ENCODE measurements at regions not wholly inside any gene's neighbourhood (a gene's known extent, or its start where the extent isn't known, plus 50 kb on each side); places are given as distances from the start of the nearest gene placed in this dataset.

DNA sequence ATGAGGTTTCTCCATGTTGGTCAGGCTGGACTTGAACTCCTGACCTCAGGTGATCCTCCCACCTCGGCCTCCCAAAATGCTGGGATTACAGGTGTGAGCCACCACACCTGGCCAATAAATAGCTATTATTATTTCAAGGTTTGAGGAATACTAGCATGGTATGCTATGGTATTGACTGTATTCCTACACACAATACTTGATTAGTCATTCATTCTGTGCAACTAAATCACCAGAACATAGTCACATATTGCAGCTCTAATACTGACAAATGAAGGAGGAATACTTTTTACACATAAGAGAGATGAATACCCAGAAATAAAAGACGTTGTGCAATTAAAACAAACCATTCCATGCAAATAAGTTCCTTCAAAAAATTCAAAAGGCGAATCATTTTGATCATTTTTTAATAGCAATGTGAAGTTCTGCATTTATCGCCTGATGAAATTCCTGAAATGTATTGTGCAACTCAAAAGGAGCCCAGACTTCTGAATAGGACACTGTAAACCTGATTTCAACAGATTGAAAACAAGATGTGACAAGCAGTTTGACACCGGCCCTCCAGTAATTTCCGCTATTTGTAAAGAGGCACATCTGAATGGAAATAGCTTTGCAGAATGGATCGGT lies 687.4 kb upstream of the SEMA6A start:
- Histone ChIP-seq H3K4me3 (ENCODE audit: low read length) (no peak overlapping the region), H3K9ac (ENCODE audit: low read depth, low read length) (no peak overlapping the region), H3K9me3 (replicated peaks; ENCODE audit: low read length) (no peaks in the 10 kb centered on the region), H3K36me3 (ENCODE audit: insufficient read depth, low read length) (no peaks in the 10 kb centered on the region), H3K4me1 (ENCODE audit: control insufficient read depth, insufficient read depth, low read length) (no peaks in the 10 kb centered on the region), H3K27me3 (ENCODE audit: control insufficient read depth, insufficient read depth, low read length) (no peaks in the 10 kb centered on the region), H3K4me2 (ENCODE audit: low read length) (no peak overlapping the region)

DNA sequence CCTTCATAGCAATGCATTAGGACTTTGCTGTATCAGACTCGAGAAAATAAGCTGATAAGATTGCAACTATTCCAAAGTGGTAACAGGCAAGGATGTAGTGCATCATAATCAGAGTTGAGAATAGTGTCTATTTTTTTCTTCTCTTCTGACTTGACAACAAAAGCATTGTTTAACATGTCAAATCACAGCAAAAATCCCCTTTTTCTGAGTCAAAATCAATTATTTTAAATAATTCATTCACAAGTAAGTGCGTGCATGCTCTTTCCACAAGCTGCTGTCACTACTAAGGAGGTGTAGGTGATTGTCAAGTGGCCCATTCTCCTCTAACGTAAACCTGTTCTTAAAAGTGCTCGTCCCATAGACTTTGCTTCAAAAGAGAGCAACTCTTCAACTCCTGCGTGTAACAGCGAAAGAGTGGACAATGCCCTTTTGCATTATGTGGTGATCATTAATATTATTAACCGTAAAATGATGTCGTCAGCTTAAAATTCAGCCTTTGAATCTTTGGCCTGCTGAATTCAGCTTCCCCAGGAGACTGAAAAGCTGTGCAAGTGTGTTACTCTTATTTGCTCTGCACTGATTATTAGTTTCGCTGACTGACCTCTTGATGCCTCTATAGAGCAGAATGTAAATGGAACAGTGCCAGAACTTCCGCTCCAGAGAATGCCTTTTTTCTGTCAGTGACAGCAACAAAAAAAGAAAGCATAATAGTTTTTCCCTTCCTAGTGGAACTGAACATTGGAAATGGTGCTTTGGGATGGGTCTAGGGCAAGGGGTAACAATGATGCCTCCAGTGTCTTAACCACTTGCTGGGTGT lies 680.8 kb upstream of the SEMA6A start:
- H3K9me3 ChIP-seq (replicated peaks; ENCODE audit: low read length) = no peaks in the 10 kb centered on the region
- no peak overlapping the region for H3K4me2 ChIP-seq (ENCODE audit: low read length)
- no peak overlapping the region for H3K4me3 ChIP-seq (ENCODE audit: low read length)
- H3K4me1 ChIP-seq (ENCODE audit: control insufficient read depth, insufficient read depth, low read length) = no peaks in the 10 kb centered on the region
- H3K36me3 ChIP-seq (ENCODE audit: insufficient read depth, low read length) = no peaks in the 10 kb centered on the region
- no peaks in the 10 kb centered on the region for H3K27me3 ChIP-seq (ENCODE audit: control insufficient read depth, insufficient read depth, low read length)
- H3K9ac ChIP-seq (ENCODE audit: low read depth, low read length) = no peak overlapping the region

GRCh38 chr5:117252566-117252965 lies 677.9 kb upstream of the SEMA6A start:
- H3K4me2 ChIP-seq (ENCODE audit: low read length) = no peak overlapping the region
- no peaks in the 10 kb centered on the region for H3K4me1 ChIP-seq (ENCODE audit: control insufficient read depth, insufficient read depth, low read length)
- H3K9ac ChIP-seq (ENCODE audit: low read depth, low read length) = no peak overlapping the region
- no peaks in the 10 kb centered on the region for H3K36me3 ChIP-seq (ENCODE audit: insufficient read depth, low read length)
- H3K9me3 ChIP-seq (replicated peaks; ENCODE audit: low read length) = no peaks in the 10 kb centered on the region
- no peak overlapping the region for H3K4me3 ChIP-seq (ENCODE audit: low read length)
- no peaks in the 10 kb centered on the region for H3K27me3 ChIP-seq (ENCODE audit: control insufficient read depth, insufficient read depth, low read length)

- no peaks in the 10 kb centered on the region for H3K4me1 ChIP-seq (ENCODE audit: control insufficient read depth, insufficient read depth, low read length)
- H3K4me3 ChIP-seq (ENCODE audit: low read length) = no peak overlapping the region
- no peaks in the 10 kb centered on the region for H3K9me3 ChIP-seq (replicated peaks; ENCODE audit: low read length)
- no peaks in the 10 kb centered on the region for H3K36me3 ChIP-seq (ENCODE audit: insufficient read depth, low read length)
- no peak overlapping the region for H3K4me2 ChIP-seq (ENCODE audit: low read length)
- no peak overlapping the region for H3K9ac ChIP-seq (ENCODE audit: low read depth, low read length)
- no peaks in the 10 kb centered on the region for H3K27me3 ChIP-seq (ENCODE audit: control insufficient read depth, insufficient read depth, low read length)
Measured at GRCh38 chr5:117249086-117249815, 674.6 kb upstream of the SEMA6A start.

DNA sequence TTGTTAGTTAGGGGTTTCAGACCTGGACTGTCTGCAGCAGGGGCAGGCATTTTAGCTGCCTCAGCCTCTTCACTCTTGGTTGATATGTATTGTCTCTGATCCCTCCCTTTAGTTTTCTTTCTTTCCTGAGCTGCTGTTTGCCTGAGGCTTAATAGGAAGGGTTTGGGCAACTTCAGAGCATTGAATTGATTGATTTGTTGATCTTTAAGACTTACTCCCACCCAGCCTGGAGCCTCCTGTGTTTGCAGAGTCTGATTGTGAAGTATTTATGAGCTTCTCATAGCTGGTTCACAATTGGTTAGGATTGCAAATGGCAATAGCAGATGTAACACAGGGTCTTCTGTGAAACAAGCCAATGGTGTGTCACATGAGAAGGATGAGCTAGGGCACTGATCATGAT lies 671.8 kb upstream of the SEMA6A start:
- H3K36me3 ChIP-seq (ENCODE audit: insufficient read depth, low read length) = no peaks in the 10 kb centered on the region
- H3K4me3 ChIP-seq (ENCODE audit: low read length) = no peak overlapping the region
- H3K4me1 ChIP-seq (ENCODE audit: control insufficient read depth, insufficient read depth, low read length) = no peaks in the 10 kb centered on the region
- H3K4me2 ChIP-seq (ENCODE audit: low read length) = no peak overlapping the region
- no peaks in the 10 kb centered on the region for H3K9me3 ChIP-seq (replicated peaks; ENCODE audit: low read length)
- no peaks in the 10 kb centered on the region for H3K27me3 ChIP-seq (ENCODE audit: control insufficient read depth, insufficient read depth, low read length)
- H3K9ac ChIP-seq (ENCODE audit: low read depth, low read length) = no peak overlapping the region

DNA sequence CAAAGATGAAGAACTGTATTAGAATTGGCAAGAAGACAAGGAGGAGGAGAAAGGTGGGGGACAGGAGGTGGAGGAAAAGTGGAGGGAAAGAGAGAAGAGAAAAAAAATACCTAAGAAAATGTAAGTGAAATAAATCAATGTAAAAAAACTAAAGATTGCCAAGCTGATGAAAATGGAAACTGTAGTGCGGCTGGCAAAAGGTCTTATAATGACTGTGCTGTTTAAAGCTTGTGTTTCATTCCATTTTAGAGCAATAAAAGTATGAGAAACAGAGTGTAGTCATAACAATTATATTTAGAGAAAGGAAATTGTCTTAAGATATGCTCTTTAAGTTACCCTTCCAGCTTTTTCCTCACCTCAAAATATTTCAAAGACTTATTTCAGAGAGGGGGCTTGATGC lies 670.5 kb upstream of the SEMA6A start:
- no peaks in the 10 kb centered on the region for H3K9me3 ChIP-seq (replicated peaks; ENCODE audit: low read length)
- no peaks in the 10 kb centered on the region for H3K27me3 ChIP-seq (ENCODE audit: control insufficient read depth, insufficient read depth, low read length)
- H3K4me1 ChIP-seq (ENCODE audit: control insufficient read depth, insufficient read depth, low read length) = no peaks in the 10 kb centered on the region
- no peak overlapping the region for H3K4me2 ChIP-seq (ENCODE audit: low read length)
- H3K4me3 ChIP-seq (ENCODE audit: low read length) = no peak overlapping the region
- no peaks in the 10 kb centered on the region for H3K36me3 ChIP-seq (ENCODE audit: insufficient read depth, low read length)
- no peak overlapping the region for H3K9ac ChIP-seq (ENCODE audit: low read depth, low read length)

- H3K4me3 ChIP-seq (ENCODE audit: low read length) = no peak overlapping the region
Measured at GRCh38 chr5:117242028-117242427, 667.4 kb upstream of the SEMA6A start.

DNA sequence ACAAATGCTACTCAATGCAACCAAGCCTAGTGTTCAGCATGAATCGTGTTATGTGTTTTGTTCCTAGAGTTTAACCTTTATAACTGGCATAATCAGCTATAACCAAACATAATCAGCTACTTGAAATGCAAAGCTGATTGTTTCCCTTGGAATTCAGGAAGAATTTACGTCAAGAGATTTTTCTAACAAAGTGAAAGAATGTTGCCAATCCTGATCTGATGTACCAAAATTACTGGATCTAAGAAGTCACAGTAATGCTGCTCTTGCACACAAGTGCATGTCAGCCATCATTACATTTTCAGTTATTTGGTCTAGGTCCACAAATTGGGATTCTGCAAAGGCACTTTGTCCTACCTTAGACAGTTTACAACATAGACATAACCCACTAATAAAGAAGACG lies 662.3 kb upstream of the SEMA6A start:
- no peak overlapping the region for H3K4me2 ChIP-seq (ENCODE audit: low read length)
- H3K27me3 ChIP-seq (ENCODE audit: control insufficient read depth, insufficient read depth, low read length) = no peaks in the 10 kb centered on the region
- no peak overlapping the region for H3K9ac ChIP-seq (ENCODE audit: low read depth, low read length)
- no peak overlapping the region for H3K4me3 ChIP-seq (ENCODE audit: low read length)
- no peaks in the 10 kb centered on the region for H3K4me1 ChIP-seq (ENCODE audit: control insufficient read depth, insufficient read depth, low read length)
- no peaks in the 10 kb centered on the region for H3K36me3 ChIP-seq (ENCODE audit: insufficient read depth, low read length)
- no peaks in the 10 kb centered on the region for H3K9me3 ChIP-seq (replicated peaks; ENCODE audit: low read length)

More at GRCh38 chr5:117242028-117242427, 667.4 kb upstream of the SEMA6A start:
- H3K4me2 ChIP-seq (ENCODE audit: low read length) = no peak overlapping the region
- H3K4me1 ChIP-seq (ENCODE audit: control insufficient read depth, insufficient read depth, low read length) = no peaks in the 10 kb centered on the region
- no peak overlapping the region for H3K9ac ChIP-seq (ENCODE audit: low read depth, low read length)
- H3K27me3 ChIP-seq (ENCODE audit: control insufficient read depth, insufficient read depth, low read length) = no peaks in the 10 kb centered on the region
- H3K36me3 ChIP-seq (ENCODE audit: insufficient read depth, low read length) = no peaks in the 10 kb centered on the region
- H3K9me3 ChIP-seq (replicated peaks; ENCODE audit: low read length) = no peaks in the 10 kb centered on the region

- H3K9me3 ChIP-seq (replicated peaks; ENCODE audit: low read length) = no peaks in the 10 kb centered on the region
- no peak overlapping the region for H3K4me2 ChIP-seq (ENCODE audit: low read length)
- no peaks in the 10 kb centered on the region for H3K36me3 ChIP-seq (ENCODE audit: insufficient read depth, low read length)
- no peaks in the 10 kb centered on the region for H3K27me3 ChIP-seq (ENCODE audit: control insufficient read depth, insufficient read depth, low read length)
- H3K4me3 ChIP-seq (ENCODE audit: low read length) = no peak overlapping the region
- H3K4me1 ChIP-seq (ENCODE audit: control insufficient read depth, insufficient read depth, low read length) = no peaks in the 10 kb centered on the region
- H3K9ac ChIP-seq (ENCODE audit: low read depth, low read length) = no peak overlapping the region
Measured at GRCh38 chr5:117235786-117236185, 661.2 kb upstream of the SEMA6A start.

GRCh38 chr5:117230375-117230774 lies 655.8 kb upstream of the SEMA6A start:
- H3K9me3 ChIP-seq (replicated peaks; ENCODE audit: low read length) = no peaks in the 10 kb centered on the region
- H3K36me3 ChIP-seq (ENCODE audit: insufficient read depth, low read length) = no peaks in the 10 kb centered on the region
- H3K4me3 ChIP-seq (ENCODE audit: low read length) = no peak overlapping the region
- H3K27me3 ChIP-seq (ENCODE audit: control insufficient read depth, insufficient read depth, low read length) = no peaks in the 10 kb centered on the region
- H3K4me1 ChIP-seq (ENCODE audit: control insufficient read depth, insufficient read depth, low read length) = no peaks in the 10 kb centered on the region
- no peak overlapping the region for H3K9ac ChIP-seq (ENCODE audit: low read depth, low read length)
- H3K4me2 ChIP-seq (ENCODE audit: low read length) = no peak overlapping the region

- H3K27me3 ChIP-seq (ENCODE audit: control insufficient read depth, insufficient read depth, low read length) = no peaks in the 10 kb centered on the region
- no peaks in the 10 kb centered on the region for H3K9me3 ChIP-seq (replicated peaks; ENCODE audit: low read length)
- no peak overlapping the region for H3K4me2 ChIP-seq (ENCODE audit: low read length)
- H3K9ac ChIP-seq (ENCODE audit: low read depth, low read length) = no peak overlapping the region
- H3K36me3 ChIP-seq (ENCODE audit: insufficient read depth, low read length) = no peaks in the 10 kb centered on the region
- H3K4me1 ChIP-seq (ENCODE audit: control insufficient read depth, insufficient read depth, low read length) = no peaks in the 10 kb centered on the region
- no peak overlapping the region for H3K4me3 ChIP-seq (ENCODE audit: low read length)
Measured at GRCh38 chr5:117220730-117221129, 646.1 kb upstream of the SEMA6A start.

Data from skeletal muscle satellite cell (primary cell).